ENCODE measurements at regions not wholly inside any gene's neighbourhood (a gene's known extent, or its start where the extent isn't known, plus 50 kb on each side); places are given as distances from the start of the nearest gene placed in this dataset.

- no peak overlapping the region for H3K4me3 ChIP-seq
- intact Hi-C loops (cut with micrococcal nuclease; ENCODE audit: unreplicated experiment), result no loop called here
- FAIRE-seq (no peak), DNase-seq (ENCODE audit: low read depth, low spot score) (no peak), ATAC-seq (no peak)
- 53% methylated on average over 3 of the region's 3 CpGs for WGBS (ENCODE audit: insufficient coverage, insufficient replicate concordance, low lambda C conversion rate, missing lambda C conversion rate)
- H2AFZ ChIP-seq (ENCODE audit: control insufficient read depth, low read depth, low read length), result no peak overlapping the region
- RAD21 ChIA-PET (ENCODE audit: unreplicated experiment), result no interaction called here
- H3K27ac ChIP-seq (ENCODE audit: control insufficient read depth, insufficient read depth), result no peak overlapping the region
- in situ Hi-C loops (cut with MboI), result no loop called here
- H4K20me1 ChIP-seq (ENCODE audit: control insufficient read depth, insufficient read depth), result no peaks in the 10 kb centered on the region
- POLR2A ChIA-PET, result no interaction called here
- SMC1A ChIA-PET (ENCODE audit: uncharacterized antibody, unreplicated experiment), result no interaction called here
- no peak overlapping the region for H3K4me2 ChIP-seq (ENCODE audit: control insufficient read depth, insufficient read depth)
- H3K36me3 ChIP-seq (ENCODE audit: control insufficient read depth in 2 of 2, insufficient read depth in 2 of 2, low read length in 1 of 2), result no peaks in the 10 kb centered on the region
- H3K4me1 ChIP-seq (ENCODE audit: control insufficient read depth, insufficient read depth, low read length), result no peaks in the 10 kb centered on the region
- no peaks in the 10 kb centered on the region for H3K79me2 ChIP-seq (ENCODE audit: control insufficient read depth, insufficient read depth, low read length)
- no peaks in the 10 kb centered on the region for H3K27me3 ChIP-seq (replicated peaks in 1 of 2; ENCODE audit: control insufficient read depth in 2 of 2, insufficient read depth in 2 of 2, low read length in 1 of 2)
- TF ChIP-seq ZBTB4 (CRISPR knock-in tag; IDR thresholded peaks at IDR 0.05), result no peak
- TF ChIP-seq ASH2L (IDR thresholded peaks at IDR 0.05; ENCODE audit: borderline replicate concordance, low read depth), result no peak
- no peak for TF ChIP-seq MLLT1 (IDR thresholded peaks at IDR 0.05)
- no peak for TF ChIP-seq ATF3 (IDR thresholded peaks at IDR 0.05; ENCODE audit: borderline replicate concordance, extremely low read depth, low read depth, low read length)
- no peak for TF ChIP-seq TCF3 (IDR thresholded peaks at IDR 0.05; ENCODE audit: borderline replicate concordance, insufficient read depth, low read depth, low read length)
- TF ChIP-seq RAD21 (IDR thresholded peaks at IDR 0.05; ENCODE audit: insufficient read depth, low read depth, low read length), result no peak
- TF ChIP-seq JUNB (IDR thresholded peaks at IDR 0.05), result no peak
- BruUV-seq (replicated peaks), result no TSS peak
- H3K9me3 ChIP-seq (replicated peaks; ENCODE audit: control insufficient read depth, insufficient read depth, low read length), result no peaks in the 10 kb centered on the region
- CTCF ChIA-PET, result no interaction called here
- no peak overlapping the region for H3K9ac ChIP-seq (ENCODE audit: control insufficient read depth, insufficient read depth, low read length)
Measured at GRCh38 chr1:218600968-218601367, 255.8 kb downstream of the TGFB2 start.

Measured in GM12878 (cell line).